ENCODE measurements at regions not wholly inside any gene's neighbourhood (a gene's known extent, or its start where the extent isn't known, plus 50 kb on each side); places are given as distances from the start of the nearest gene placed in this dataset.

GRCh38 chr16:52747088-52747595 lies 200.2 kb upstream of the TOX3 start:
- TF ChIP-seq, protein P1, sequence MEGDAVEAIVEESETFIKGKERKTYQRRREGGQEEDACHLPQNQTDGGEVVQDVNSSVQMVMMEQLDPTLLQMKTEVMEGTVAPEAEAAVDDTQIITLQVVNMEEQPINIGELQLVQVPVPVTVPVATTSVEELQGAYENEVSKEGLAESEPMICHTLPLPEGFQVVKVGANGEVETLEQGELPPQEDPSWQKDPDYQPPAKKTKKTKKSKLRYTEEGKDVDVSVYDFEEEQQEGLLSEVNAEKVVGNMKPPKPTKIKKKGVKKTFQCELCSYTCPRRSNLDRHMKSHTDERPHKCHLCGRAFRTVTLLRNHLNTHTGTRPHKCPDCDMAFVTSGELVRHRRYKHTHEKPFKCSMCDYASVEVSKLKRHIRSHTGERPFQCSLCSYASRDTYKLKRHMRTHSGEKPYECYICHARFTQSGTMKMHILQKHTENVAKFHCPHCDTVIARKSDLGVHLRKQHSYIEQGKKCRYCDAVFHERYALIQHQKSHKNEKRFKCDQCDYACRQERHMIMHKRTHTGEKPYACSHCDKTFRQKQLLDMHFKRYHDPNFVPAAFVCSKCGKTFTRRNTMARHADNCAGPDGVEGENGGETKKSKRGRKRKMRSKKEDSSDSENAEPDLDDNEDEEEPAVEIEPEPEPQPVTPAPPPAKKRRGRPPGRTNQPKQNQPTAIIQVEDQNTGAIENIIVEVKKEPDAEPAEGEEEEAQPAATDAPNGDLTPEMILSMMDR (IDR thresholded peaks at IDR 0.05; ENCODE audit: insufficient read depth, low read depth, low read length), result no peak
- TF ChIP-seq EZH2 (IDR thresholded peaks at IDR 0.05; ENCODE audit: insufficient read depth, low read length), result no peak

All from astrocyte (in vitro differentiated cells and primary cell).